ENCODE measurements at regions not wholly inside any gene's neighbourhood (a gene's known extent, or its start where the extent isn't known, plus 50 kb on each side); places are given as distances from the start of the nearest gene placed in this dataset.

DNA sequence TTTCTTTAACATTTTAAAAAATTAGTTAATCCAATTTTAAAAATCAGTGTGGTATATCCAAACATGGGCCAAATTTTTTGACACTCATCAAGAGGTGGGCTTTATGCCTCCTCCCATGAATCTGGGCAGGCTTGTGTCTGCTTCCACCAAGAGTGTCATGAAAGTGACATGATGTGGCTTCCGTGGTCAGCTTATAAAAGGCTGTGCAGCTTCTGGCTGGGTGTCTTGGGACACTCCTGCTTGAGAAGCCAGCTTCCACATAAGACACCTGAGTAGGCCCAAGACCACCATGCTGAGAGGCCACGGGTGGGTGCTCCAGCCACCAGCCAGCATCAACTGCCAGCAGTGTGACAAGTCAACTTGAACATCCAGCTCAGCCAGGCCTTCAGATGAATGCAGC is 74.3 kb upstream of the RUNX3 start:
- no peak overlapping the region for H3K27ac ChIP-seq
- no peaks in the 10 kb centered on the region for H3K9me3 ChIP-seq
- WGBS, 2 donors = 61% methylated on average over 2 of the region's 2 CpGs

DNA sequence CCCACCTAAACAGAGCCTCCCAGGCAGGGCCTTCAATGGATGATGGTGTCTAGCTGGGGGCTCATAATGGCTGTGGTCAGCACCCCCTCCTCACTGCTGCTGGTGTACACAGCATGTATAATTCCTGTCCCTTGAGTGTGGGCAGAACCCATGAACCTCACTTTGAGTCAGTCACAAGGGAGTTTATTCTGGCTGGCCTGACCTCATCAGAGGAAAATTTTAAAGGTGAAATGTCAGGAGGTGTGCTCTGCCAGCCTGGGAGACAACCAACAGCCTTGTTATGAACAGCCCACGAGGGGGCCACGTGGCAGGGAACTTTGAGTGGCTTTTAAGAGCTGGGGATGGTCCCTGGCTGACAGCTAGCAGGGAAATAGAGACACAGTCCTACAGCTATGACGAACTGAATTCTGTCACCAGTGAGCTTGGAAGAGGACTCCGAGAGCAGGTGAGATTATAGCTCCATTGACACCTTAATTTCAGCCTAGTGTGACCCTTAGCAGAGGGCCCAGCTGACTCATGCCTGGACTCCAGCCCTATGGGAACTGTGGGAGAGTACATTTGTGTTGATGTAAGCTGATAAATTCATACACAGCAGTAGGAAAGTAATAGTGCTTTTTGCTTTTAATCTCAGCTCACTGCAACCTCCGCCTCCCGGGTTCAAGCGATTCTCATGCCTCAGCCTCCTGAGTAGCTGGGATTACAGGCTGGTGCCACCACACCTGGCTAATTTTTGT is 73.5 kb upstream of the RUNX3 start:
- TF ChIP-seq, protein P1, sequence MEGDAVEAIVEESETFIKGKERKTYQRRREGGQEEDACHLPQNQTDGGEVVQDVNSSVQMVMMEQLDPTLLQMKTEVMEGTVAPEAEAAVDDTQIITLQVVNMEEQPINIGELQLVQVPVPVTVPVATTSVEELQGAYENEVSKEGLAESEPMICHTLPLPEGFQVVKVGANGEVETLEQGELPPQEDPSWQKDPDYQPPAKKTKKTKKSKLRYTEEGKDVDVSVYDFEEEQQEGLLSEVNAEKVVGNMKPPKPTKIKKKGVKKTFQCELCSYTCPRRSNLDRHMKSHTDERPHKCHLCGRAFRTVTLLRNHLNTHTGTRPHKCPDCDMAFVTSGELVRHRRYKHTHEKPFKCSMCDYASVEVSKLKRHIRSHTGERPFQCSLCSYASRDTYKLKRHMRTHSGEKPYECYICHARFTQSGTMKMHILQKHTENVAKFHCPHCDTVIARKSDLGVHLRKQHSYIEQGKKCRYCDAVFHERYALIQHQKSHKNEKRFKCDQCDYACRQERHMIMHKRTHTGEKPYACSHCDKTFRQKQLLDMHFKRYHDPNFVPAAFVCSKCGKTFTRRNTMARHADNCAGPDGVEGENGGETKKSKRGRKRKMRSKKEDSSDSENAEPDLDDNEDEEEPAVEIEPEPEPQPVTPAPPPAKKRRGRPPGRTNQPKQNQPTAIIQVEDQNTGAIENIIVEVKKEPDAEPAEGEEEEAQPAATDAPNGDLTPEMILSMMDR (IDR thresholded peaks at IDR 0.05) = no peak
- ATAC-seq (no peak), FAIRE-seq (no peak), DNase-seq (no peak)
- H3K9me3 ChIP-seq = no peaks in the 10 kb centered on the region
- intact Hi-C loops (cut with DNase I) = no loop called here
- no peaks in the 10 kb centered on the region for H3K36me3 ChIP-seq
- H3K4me1 ChIP-seq = no peaks in the 10 kb centered on the region
- H3K27ac ChIP-seq = no peak overlapping the region
- WGBS, 2 donors = 81 to 87% methylated on average over 7 of the region's 7 CpGs
- no peak overlapping the region for H3K4me3 ChIP-seq
- peaks cover 0 to 3% (median 0%) of the 10 kb centered on the region in 4 donors for H3K27me3 ChIP-seq

More for the DNA sequence above, 74.3 kb upstream of the RUNX3 start:
- FAIRE-seq (no peak), ATAC-seq (no peak), DNase-seq (no peak)
- intact Hi-C loops (cut with DNase I) = no loop called here
- no peaks in the 10 kb centered on the region for H3K4me1 ChIP-seq
- TF ChIP-seq, protein P1 (IDR thresholded peaks at IDR 0.05) = no peak
- peaks cover 0 to 3% (median 0%) of the 10 kb centered on the region in 4 donors for H3K27me3 ChIP-seq
- no peak overlapping the region for H3K4me3 ChIP-seq
- H3K36me3 ChIP-seq = no peaks in the 10 kb centered on the region

DNA sequence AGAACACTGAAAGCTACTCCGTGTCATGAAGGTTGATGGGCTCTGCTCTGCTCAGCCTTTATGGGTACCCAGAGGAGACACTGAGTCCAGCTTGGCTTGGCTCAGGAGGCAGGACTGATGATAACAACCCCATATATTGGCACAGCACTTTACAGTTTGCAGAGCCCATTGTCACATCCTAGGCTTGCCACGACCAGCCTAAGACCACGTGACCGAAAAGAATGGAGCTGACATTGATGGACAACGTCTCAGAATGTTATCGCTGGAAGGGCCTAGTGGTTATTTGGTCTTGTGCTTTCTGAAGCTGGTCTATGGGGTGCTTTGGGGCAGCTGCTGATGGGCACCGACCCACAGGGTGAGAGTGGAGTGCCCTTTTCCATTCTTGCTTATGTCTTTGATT is 72.9 kb upstream of the RUNX3 start:
- H3K36me3 ChIP-seq = no peaks in the 10 kb centered on the region
- intact Hi-C loops (cut with DNase I) = no loop called here
- no peaks in the 10 kb centered on the region for H3K9me3 ChIP-seq
- DNase-seq (no peak), FAIRE-seq (no peak), ATAC-seq (no peak)
- H3K4me3 ChIP-seq = no peak overlapping the region
- TF ChIP-seq, protein P1 (IDR thresholded peaks at IDR 0.05) = no peak
- no peaks in the 10 kb centered on the region for H3K4me1 ChIP-seq
- no peak overlapping the region for H3K27ac ChIP-seq
- peaks cover 0 to 3% (median 0%) of the 10 kb centered on the region in 4 donors for H3K27me3 ChIP-seq
- WGBS, 2 donors = 75 to 91% methylated on average over 7 of the region's 7 CpGs

DNA sequence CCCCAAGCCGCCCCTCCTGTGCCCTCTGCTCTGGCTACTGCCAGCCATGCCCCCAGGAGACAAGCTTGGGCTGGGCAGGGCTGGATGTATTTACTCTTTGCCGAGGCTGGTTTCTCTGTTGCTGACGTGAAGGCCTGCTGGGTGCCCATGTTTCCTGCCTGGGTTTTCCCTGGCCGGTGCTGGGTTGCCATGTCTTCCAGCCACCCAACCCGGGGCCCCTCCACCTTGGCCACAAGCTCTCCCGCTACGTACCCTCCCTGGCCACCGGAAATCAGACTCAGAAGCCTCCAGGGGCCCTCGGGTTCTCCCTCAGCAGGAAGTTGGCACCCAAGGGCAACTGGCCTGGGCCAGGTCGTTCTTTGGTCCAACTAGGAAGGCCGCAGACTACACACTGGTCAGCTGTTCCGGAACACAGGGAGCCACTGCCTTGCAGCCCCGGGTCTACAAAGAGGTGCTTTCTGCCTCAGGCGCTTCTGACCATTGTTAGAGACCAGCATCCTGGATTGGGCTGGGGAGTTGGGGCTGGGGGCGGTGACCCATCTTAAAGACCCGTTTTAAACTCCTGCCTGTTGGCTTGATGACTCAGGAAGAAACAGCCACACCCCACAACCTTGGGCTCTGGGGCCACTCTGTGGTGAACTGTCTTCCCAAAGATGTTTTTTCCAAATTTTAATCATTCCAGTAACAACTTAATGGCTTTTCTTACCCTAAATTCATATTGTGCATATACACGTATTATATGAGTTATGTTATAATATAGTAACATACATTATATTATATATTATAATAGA is 71.2 kb upstream of the RUNX3 start:
- H3K36me3 ChIP-seq = no peaks in the 10 kb centered on the region
- ATAC-seq (no peak), FAIRE-seq (no peak), DNase-seq (peak in 1 of 6 donors; percentile 37)
- no peak overlapping the region for H3K27ac ChIP-seq
- WGBS, 2 donors = 80 to 81% methylated on average over 17 of the region's 17 CpGs
- no peaks in the 10 kb centered on the region for H3K27me3 ChIP-seq
- H3K9me3 ChIP-seq = no peaks in the 10 kb centered on the region
- H3K4me3 ChIP-seq = no peak overlapping the region
- no peaks in the 10 kb centered on the region for H3K4me1 ChIP-seq
- intact Hi-C loops (cut with DNase I) = no loop called here
- TF ChIP-seq, protein P1 (IDR thresholded peaks at IDR 0.05) = no peak

DNA sequence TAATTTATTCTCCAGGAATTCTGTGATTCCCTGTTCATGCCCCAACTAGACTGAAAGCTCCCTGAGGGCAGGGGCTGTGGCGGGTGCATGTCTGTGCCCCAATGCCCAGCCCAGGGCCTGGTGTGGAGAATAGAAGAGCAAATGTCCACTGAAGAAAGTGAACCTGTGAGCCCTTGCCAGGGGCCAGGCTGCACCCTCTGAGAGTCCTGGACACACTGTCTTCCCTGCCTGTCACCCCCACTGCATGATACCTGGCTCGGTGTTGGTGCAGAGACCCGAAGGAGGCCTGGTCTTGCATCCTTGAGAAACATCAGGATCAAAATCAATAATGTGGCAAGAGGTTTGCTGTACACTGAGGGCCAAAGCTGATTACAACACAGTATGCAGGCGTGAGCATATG is 69.8 kb upstream of the RUNX3 start:
- Histone ChIP-seq H3K27ac (no peak overlapping the region), H3K27me3 (no peaks in the 10 kb centered on the region), H3K36me3 (no peaks in the 10 kb centered on the region), H3K4me1 (no peaks in the 10 kb centered on the region), H3K9me3 (no peaks in the 10 kb centered on the region), H3K4me3 (no peak overlapping the region)
- ATAC-seq (no peak), FAIRE-seq (no peak), DNase-seq (peak in 1 of 6 donors; percentile 19)
- 60 to 78% methylated on average over 4 of the region's 4 CpGs for WGBS, 2 donors
- intact Hi-C loops (cut with DNase I) = no loop called here
- TF ChIP-seq, protein P1 (IDR thresholded peaks at IDR 0.05) = no peak

All from pancreas (tissue), 10 donors.